ENCODE measurements at regions not wholly inside any gene's neighbourhood (a gene's known extent, or its start where the extent isn't known, plus 50 kb on each side); places are given as distances from the start of the nearest gene placed in this dataset.

- H3K4me3 ChIP-seq (replicated peaks in 1 of 2; ENCODE audit: low read depth in 2 of 2, low read length in 2 of 2) = no peak overlapping the region
- DNase-seq (ENCODE audit: low read depth in 2 of 2) = peak; percentile 47 to 55
- peak; percentile 88 for TF ChIP-seq CTCF (IDR thresholded peaks at IDR 0.05; ENCODE audit: low read depth, low read length)
Measured at GRCh38 chr19:29263305-29264135, 50.6 kb upstream of the UQCRFS1 start.

GRCh38 chr19:29264897-29265296, 51.9 kb upstream of the UQCRFS1 start:
- no peak overlapping the region for H3K4me3 ChIP-seq (replicated peaks in 1 of 2; ENCODE audit: low read depth in 2 of 2, low read length in 2 of 2)
- no peak for DNase-seq (ENCODE audit: low read depth in 2 of 2)
- TF ChIP-seq CTCF (IDR thresholded peaks at IDR 0.05; ENCODE audit: low read depth, low read length) = no peak

- no peak for DNase-seq (ENCODE audit: low read depth in 2 of 2)
- TF ChIP-seq CTCF (IDR thresholded peaks at IDR 0.05; ENCODE audit: low read depth, low read length) = no peak
Measured at GRCh38 chr19:29265436-29265835, 52.5 kb upstream of the UQCRFS1 start.

GRCh38 chr19:29266001-29266400, 53.0 kb upstream of the UQCRFS1 start:
- H3K4me3 ChIP-seq (replicated peaks in 1 of 2; ENCODE audit: low read depth in 2 of 2, low read length in 2 of 2) = no peak overlapping the region
- DNase-seq (ENCODE audit: low read depth in 2 of 2) = no peak
- no peak for TF ChIP-seq CTCF (IDR thresholded peaks at IDR 0.05; ENCODE audit: low read depth, low read length)

More at GRCh38 chr19:29265436-29265835, 52.5 kb upstream of the UQCRFS1 start:
- H3K4me3 ChIP-seq (replicated peaks in 1 of 2; ENCODE audit: low read depth in 2 of 2, low read length in 2 of 2) = no peak overlapping the region

- TF ChIP-seq CTCF (IDR thresholded peaks at IDR 0.05; ENCODE audit: low read depth, low read length) = no peak
- DNase-seq (ENCODE audit: low read depth in 2 of 2) = no peak
- H3K4me3 ChIP-seq (replicated peaks in 1 of 2; ENCODE audit: low read depth in 2 of 2, low read length in 2 of 2) = no peak overlapping the region
Measured at GRCh38 chr19:29266603-29267002, 53.7 kb upstream of the UQCRFS1 start.

- no peak for TF ChIP-seq CTCF (IDR thresholded peaks at IDR 0.05; ENCODE audit: low read depth, low read length)
- no peak overlapping the region for H3K4me3 ChIP-seq (replicated peaks in 1 of 2; ENCODE audit: low read depth in 2 of 2, low read length in 2 of 2)
- DNase-seq (ENCODE audit: low read depth in 2 of 2) = no peak
Measured at GRCh38 chr19:29267701-29268100, 54.8 kb upstream of the UQCRFS1 start.

All from cardiac fibroblast (primary cell).